Ovary (tissue), 7 donors: ENCODE measurements at regions not wholly inside any gene's neighbourhood (a gene's known extent, or its start where the extent isn't known, plus 50 kb on each side); places are given as distances from the start of the nearest gene placed in this dataset.

Experiments used
- DNase-seq, 5 donors: peaks; one replicate each; pipeline ENCODE4 v3.0.0-alpha.2; 2019 to 2020
- H3K27ac ChIP-seq, 2 donors: fragments of 200-600 bp; one replicate each; pipeline versions ENCODE4 v1.5.1 to v1.8.0; 2019 to 2022
- H3K27me3 ChIP-seq: fragments of 200-600 bp; one replicate; pipeline ENCODE4 v1.8.0; 2022
- H3K36me3 ChIP-seq: fragments of 200-600 bp; sonication (generic); one replicate; pipeline ENCODE4 v1.5.1; 2019
- H3K4me1 ChIP-seq: one replicate; pipeline ENCODE4 v1.8.1; 2013; ENCODE audit warnings: mild to moderate bottlenecking, moderate library complexity; ENCODE audit not compliant: insufficient read depth
- H3K4me3 ChIP-seq: fragments of 200-600 bp; sonication (generic); one replicate; pipeline ENCODE4 v1.5.1; 2017
- H3K9me3 ChIP-seq, 2 donors: fragments of 200-600 bp in 1 of 2; sonication (generic) in 1 of 2; one replicate each; pipeline versions ENCODE4 v1.5.1 to v1.8.1; 2013 to 2019; ENCODE audit warnings: mild to moderate bottlenecking in 1 of 2, moderate library complexity in 1 of 2
- EP300 ChIP-seq: sonication (generic); formaldehyde crosslinking; IDR thresholded peaks from one replicate; pipeline ENCODE4 v1.6.1; 2017; ENCODE audit warnings: antibody characterized with exemption
- POLR2A ChIP-seq: fragments of 450-650 bp; IDR thresholded peaks from one replicate; pipeline ENCODE4 v1.6.1; 2017; ENCODE audit warnings: antibody characterized with exemption, mild to moderate bottlenecking, moderate library complexity
- WGBS, 3 donors: extraction: QIAGEN DNeasy Blood & Tissue Kit in 1 of 3; methylation state at CpG; one replicate each; pipeline versions ENCODE4 v1.1.5 to v1.1.7; 2013 to 2017; 5-methylcytosine and 5-hydroxymethylcytosine counted together
- intact Hi-C, 4 donors: fragments of 100-400 bp; cut with DNase I; formaldehyde crosslinking; loops; one replicate each; pipeline versions ENCODE4 v1.11.0 to v1.15.1; 2022 to 2023
- TF ChIP-seq, protein P1 (sequence below), 3 donors: fragments of 450-650 bp in 2 of 3; fragments of 200-600 bp in 1 of 3; IDR thresholded peaks; one replicate each; pipeline versions ENCODE4 v1.5.1 to v1.8.0; 2016 to 2022; ENCODE audit warnings: antibody characterized with exemption in 3 of 3, mild to moderate bottlenecking in 1 of 3
- donor health status: DM: no; HTN: no; CAD: no; lungs with moderate emphysema.
- donor health status: DM: no; HTN: no; CAD: no.
- donor health status: Bipolar disorder and iron deficiency.
- donor health status: DM: no; HTN: no; CAD: no.
- donor health status: DM: yes; HTN: yes; CAD: no.

DNA sequence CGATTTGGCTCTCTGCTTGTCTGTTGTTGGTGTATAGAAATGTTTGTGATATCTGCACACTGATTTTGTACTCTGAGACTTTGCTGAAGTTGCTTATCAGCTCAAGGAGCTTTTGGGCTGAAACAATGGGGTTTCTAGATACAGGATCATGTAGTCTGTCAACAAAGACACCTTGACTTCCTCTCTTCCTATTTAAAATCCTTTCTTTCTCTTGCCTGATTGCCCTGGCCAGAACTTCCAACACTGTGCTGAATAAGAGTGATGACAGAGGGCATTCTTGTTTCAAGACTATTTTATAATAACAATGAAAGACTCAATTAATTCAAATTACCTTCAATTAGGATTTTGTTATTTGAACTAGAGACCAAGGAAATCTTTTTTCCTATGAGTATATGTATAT is 692.5 kb downstream of the PRR16 start:
- Histone ChIP-seq H3K27me3 (no peaks in the 10 kb centered on the region), H3K27ac (no peak overlapping the region), H3K9me3 (no peaks in the 10 kb centered on the region), H3K36me3 (no peaks in the 10 kb centered on the region), H3K4me3 (no peak overlapping the region), H3K4me1 (no peaks in the 10 kb centered on the region)
- TF ChIP-seq POLR2A (no peak), EP300 (no peak)
- TF ChIP-seq, protein P1, sequence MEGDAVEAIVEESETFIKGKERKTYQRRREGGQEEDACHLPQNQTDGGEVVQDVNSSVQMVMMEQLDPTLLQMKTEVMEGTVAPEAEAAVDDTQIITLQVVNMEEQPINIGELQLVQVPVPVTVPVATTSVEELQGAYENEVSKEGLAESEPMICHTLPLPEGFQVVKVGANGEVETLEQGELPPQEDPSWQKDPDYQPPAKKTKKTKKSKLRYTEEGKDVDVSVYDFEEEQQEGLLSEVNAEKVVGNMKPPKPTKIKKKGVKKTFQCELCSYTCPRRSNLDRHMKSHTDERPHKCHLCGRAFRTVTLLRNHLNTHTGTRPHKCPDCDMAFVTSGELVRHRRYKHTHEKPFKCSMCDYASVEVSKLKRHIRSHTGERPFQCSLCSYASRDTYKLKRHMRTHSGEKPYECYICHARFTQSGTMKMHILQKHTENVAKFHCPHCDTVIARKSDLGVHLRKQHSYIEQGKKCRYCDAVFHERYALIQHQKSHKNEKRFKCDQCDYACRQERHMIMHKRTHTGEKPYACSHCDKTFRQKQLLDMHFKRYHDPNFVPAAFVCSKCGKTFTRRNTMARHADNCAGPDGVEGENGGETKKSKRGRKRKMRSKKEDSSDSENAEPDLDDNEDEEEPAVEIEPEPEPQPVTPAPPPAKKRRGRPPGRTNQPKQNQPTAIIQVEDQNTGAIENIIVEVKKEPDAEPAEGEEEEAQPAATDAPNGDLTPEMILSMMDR (IDR thresholded peaks at IDR 0.05) = no peak
- WGBS, 3 donors = 75 to 95% (median 86%) methylated on average over 1 of the region's 1 CpG
- no peak for DNase-seq
- intact Hi-C loops = no loop called here

DNA sequence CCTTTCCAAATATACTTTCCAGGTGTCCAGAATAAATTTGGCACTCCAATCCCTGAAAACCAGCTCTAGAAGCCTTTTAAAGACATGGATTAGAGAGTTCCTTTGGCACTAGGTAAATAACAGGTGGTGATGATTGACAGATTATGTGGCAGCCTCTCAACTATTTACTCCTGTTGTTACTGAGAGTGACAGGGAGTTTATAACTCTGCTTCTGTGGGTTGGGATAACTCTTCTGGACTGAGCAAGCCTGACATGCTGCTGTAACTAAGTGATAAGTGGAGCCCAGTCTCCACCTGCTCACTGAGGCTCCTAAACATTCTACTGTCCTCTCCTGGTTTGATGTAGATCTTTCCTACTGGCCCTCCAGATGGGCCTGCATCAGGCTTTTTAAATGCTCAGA is 693.2 kb upstream of the FTMT start:
- intact Hi-C loops = no loop called here
- no peak for DNase-seq
- Histone ChIP-seq H3K4me1 (no peaks in the 10 kb centered on the region), H3K4me3 (no peak overlapping the region), H3K9me3 (no peaks in the 10 kb centered on the region), H3K27me3 (no peaks in the 10 kb centered on the region), H3K36me3 (no peaks in the 10 kb centered on the region), H3K27ac (no peak overlapping the region)
- TF ChIP-seq POLR2A (no peak), EP300 (no peak)
- TF ChIP-seq, protein P1 (IDR thresholded peaks at IDR 0.05) = no peak

DNA sequence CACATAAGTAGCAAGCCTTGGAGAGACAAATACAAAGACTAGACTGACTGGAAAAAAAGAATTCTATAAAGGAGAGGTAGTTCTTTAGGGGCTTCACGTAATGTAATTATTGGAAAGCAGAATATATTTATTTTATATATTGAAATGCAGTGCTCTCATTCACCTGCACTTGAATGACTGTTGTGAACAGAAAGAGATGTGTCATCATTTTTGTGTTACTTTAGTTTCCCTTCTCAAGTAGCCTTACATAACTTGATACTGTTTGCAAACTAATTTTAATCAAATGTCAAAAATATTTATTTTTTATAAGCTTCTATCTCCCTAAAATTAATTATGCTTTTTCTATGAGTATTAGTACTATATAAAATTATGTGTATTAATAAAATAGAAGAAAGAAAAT is 691.1 kb upstream of the FTMT start:
- TF ChIP-seq, protein P1 (IDR thresholded peaks at IDR 0.05) = no peak
- TF ChIP-seq EP300 = no peak
- H3K9me3 ChIP-seq = no peaks in the 10 kb centered on the region
- intact Hi-C loops = no loop called here
- no peak overlapping the region for H3K27ac ChIP-seq
- no peak overlapping the region for H3K4me3 ChIP-seq
- DNase-seq = no peak
- no peaks in the 10 kb centered on the region for H3K4me1 ChIP-seq
- no peaks in the 10 kb centered on the region for H3K36me3 ChIP-seq
- no peaks in the 10 kb centered on the region for H3K27me3 ChIP-seq
- WGBS, 3 donors = 81 to 86% (median 82%) methylated on average over 1 of the region's 1 CpG

DNA sequence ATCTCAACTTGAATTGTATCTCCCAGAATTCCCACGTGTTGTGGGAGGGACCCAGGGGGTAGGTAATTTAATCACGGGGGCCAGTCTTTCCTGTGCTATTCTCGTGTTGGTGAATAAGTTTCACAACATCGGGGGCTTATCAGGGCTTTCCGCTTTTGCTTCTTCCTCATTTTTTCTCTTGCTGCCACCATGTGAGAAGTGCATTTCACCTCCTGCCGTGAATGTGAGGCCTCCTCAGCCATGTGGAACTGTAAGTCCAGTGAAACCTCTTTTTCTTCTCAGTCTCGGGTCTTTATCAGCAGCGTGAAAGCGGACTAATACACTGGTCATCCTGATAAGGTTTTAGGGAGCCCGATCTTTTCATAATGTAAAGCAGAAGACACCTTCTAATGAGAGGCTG is 687.0 kb upstream of the FTMT start:
- 67 to 72% (median 69%) methylated on average over 10 of the region's 10 CpGs for WGBS, 3 donors
- H3K9me3 ChIP-seq = no peaks in the 10 kb centered on the region
- no peaks in the 10 kb centered on the region for H3K4me1 ChIP-seq
- no peak for TF ChIP-seq POLR2A
- TF ChIP-seq EP300 = no peak
- TF ChIP-seq, protein P1 (IDR thresholded peaks at IDR 0.05) = no peak
- no peak overlapping the region for H3K4me3 ChIP-seq
- intact Hi-C loops = no loop called here
- no peak overlapping the region for H3K27ac ChIP-seq
- no peaks in the 10 kb centered on the region for H3K36me3 ChIP-seq
- DNase-seq = no peak
- H3K27me3 ChIP-seq = no peaks in the 10 kb centered on the region

DNA sequence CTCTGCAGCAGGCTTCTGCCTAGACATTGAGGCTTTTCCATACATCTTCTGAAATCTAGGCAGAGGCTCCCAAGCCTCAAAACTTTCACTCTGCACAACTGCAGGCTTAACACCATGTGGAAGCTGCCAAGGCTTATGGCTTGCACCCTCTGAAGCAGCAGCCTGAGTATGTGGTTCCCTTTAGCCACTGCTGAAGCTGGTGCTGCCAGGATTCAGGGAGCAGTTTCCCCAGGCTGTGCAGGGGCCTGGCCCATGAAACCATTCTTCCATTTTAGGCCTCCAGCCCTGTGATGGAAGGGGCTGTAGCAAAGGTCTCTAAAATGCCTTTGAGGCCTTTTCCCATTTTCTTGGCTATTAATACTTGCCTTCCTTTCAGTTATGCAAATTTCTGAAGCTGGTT is 680.3 kb upstream of the FTMT start:
- Histone ChIP-seq H3K9me3 (no peaks in the 10 kb centered on the region), H3K4me1 (no peaks in the 10 kb centered on the region), H3K27me3 (no peaks in the 10 kb centered on the region), H3K36me3 (no peaks in the 10 kb centered on the region), H3K27ac (no peak overlapping the region), H3K4me3 (no peak overlapping the region)
- DNase-seq = no peak
- TF ChIP-seq, protein P1 (IDR thresholded peaks at IDR 0.05) = no peak
- TF ChIP-seq EP300 (no peak), POLR2A (no peak)
- intact Hi-C loops = no loop called here
